ENCODE measurements at regions not wholly inside any gene's neighbourhood (a gene's known extent, or its start where the extent isn't known, plus 50 kb on each side); places are given as distances from the start of the nearest gene placed in this dataset.

DNA sequence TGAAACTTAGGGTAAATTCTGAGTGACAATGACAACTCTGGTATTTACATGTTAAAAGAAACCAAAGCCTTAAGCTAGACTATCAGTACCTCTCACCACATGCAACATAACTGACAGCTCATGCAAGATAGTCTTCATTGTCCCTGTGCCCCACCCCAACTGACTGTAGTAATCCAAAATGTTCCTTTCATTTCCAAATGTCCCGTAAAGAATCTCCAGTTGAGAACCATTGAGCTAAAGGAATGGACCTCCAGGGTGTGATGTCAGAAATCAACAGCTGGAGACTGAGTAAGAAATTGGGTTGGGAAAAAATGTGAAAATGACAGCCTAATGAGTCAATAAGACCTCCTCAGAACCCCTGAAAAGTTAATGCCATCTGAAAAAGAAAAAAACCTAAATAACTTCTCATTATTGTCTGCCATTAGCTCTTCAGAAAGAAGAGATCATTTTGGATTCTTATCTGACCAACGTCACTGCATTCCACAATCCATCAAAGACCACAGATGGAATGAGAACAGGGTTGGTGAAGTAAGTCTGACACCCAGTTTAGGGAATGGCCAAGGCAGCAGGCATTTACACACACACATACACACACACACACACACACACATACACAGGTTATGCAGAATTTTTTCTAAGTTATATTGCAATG lies 51.7 kb upstream of the ACVR2A start:
- H3K4me3 Mint-ChIP-seq (ENCODE audit: unreplicated experiment): no peak overlapping the region
- peaks cover 2% of the 10 kb centered on the region for H3K4me1 Mint-ChIP-seq (ENCODE audit: low read depth)
- DNase-seq (ENCODE audit: low spot score): no peak
- TF ChIP-seq, protein P1, sequence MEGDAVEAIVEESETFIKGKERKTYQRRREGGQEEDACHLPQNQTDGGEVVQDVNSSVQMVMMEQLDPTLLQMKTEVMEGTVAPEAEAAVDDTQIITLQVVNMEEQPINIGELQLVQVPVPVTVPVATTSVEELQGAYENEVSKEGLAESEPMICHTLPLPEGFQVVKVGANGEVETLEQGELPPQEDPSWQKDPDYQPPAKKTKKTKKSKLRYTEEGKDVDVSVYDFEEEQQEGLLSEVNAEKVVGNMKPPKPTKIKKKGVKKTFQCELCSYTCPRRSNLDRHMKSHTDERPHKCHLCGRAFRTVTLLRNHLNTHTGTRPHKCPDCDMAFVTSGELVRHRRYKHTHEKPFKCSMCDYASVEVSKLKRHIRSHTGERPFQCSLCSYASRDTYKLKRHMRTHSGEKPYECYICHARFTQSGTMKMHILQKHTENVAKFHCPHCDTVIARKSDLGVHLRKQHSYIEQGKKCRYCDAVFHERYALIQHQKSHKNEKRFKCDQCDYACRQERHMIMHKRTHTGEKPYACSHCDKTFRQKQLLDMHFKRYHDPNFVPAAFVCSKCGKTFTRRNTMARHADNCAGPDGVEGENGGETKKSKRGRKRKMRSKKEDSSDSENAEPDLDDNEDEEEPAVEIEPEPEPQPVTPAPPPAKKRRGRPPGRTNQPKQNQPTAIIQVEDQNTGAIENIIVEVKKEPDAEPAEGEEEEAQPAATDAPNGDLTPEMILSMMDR (IDR thresholded peaks at IDR 0.05): no peak
- H3K27ac Mint-ChIP-seq (ENCODE audit: unreplicated experiment): no peak overlapping the region
- H3K36me3 Mint-ChIP-seq (ENCODE audit: low read depth): no peaks in the 10 kb centered on the region
- no peaks in the 10 kb centered on the region for H3K9me3 Mint-ChIP-seq (ENCODE audit: low read depth)
- H3K27me3 Mint-ChIP-seq (ENCODE audit: low read depth): no peaks in the 10 kb centered on the region

DNA sequence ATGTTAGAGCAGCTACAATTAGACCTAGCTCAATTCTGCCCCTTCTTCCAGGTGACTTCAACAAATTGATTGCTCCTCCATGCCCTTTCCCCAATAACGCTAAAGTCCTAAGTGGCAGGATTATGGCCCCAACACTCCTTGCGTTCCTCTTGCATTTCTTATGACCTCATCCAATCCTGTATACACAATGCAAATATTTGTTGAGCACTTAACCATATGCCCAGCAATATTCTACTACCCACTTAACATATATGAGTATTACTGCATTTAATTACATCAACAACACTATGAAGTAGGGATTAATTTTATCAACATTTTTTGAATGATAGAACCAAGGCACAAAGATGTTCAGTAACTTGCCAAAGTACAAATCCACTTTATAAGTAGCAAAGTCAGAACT lies 54.2 kb upstream of the ACVR2A start:
- no peak overlapping the region for H3K27ac Mint-ChIP-seq (ENCODE audit: unreplicated experiment)
- TF ChIP-seq, protein P1 (IDR thresholded peaks at IDR 0.05): no peak
- no peak for DNase-seq (ENCODE audit: low spot score)
- H3K4me1 Mint-ChIP-seq (ENCODE audit: low read depth): no peaks in the 10 kb centered on the region
- no peaks in the 10 kb centered on the region for H3K9me3 Mint-ChIP-seq (ENCODE audit: low read depth)
- H3K27me3 Mint-ChIP-seq (ENCODE audit: low read depth): no peaks in the 10 kb centered on the region
- no peaks in the 10 kb centered on the region for H3K36me3 Mint-ChIP-seq (ENCODE audit: low read depth)
- no peak overlapping the region for H3K4me3 Mint-ChIP-seq (ENCODE audit: unreplicated experiment)

DNA sequence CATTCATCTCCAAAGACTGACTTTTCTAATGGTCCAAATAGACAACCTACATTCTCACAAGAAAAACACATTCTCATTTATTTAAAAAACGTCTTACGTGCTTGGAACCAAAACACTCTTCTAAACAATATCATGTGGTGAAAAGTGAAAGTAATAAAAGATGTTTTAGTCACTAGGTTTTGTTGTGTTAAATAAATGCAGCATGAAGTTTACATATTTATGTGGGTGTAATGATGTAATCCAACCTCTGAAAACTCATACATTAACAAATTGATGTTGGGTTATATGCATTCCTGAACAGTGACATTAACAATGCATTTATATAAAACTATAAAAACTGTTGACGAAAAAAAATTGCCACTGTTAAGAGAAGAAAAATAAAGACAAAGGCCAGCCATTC lies 55.1 kb upstream of the ACVR2A start:
- DNase-seq (ENCODE audit: low spot score): no peak
- no peaks in the 10 kb centered on the region for H3K36me3 Mint-ChIP-seq (ENCODE audit: low read depth)
- no peaks in the 10 kb centered on the region for H3K4me1 Mint-ChIP-seq (ENCODE audit: low read depth)
- H3K9me3 Mint-ChIP-seq (ENCODE audit: low read depth): no peaks in the 10 kb centered on the region
- H3K4me3 Mint-ChIP-seq (ENCODE audit: unreplicated experiment): no peak overlapping the region
- no peaks in the 10 kb centered on the region for H3K27me3 Mint-ChIP-seq (ENCODE audit: low read depth)
- H3K27ac Mint-ChIP-seq (ENCODE audit: unreplicated experiment): no peak overlapping the region
- TF ChIP-seq, protein P1 (IDR thresholded peaks at IDR 0.05): no peak

DNA sequence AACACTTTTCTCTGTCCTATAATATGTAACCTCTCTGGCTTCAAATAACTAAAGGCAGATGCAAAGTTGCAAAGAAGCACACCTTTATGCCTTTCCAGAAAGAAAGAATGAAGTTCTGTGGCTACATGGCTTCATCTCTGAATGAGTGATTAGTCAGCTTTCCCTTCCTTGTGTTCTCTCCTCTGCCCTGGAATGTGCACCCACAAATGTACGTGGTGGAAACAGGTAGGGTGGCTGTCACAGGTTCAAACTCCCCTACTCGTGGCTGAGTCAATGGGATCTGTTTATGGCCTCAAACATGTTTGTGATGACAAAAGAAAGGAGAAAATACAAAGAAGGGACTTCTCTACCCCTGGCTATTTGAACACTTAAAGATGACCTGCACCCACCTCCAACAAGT lies 55.5 kb upstream of the ACVR2A start:
- no peak for DNase-seq (ENCODE audit: low spot score)
- Mint-ChIP-seq H3K4me1 (ENCODE audit: low read depth) (no peaks in the 10 kb centered on the region), H3K9me3 (ENCODE audit: low read depth) (no peaks in the 10 kb centered on the region), H3K4me3 (ENCODE audit: unreplicated experiment) (no peak overlapping the region), H3K27me3 (ENCODE audit: low read depth) (peaks cover 2% of the 10 kb centered on the region), H3K36me3 (ENCODE audit: low read depth) (no peaks in the 10 kb centered on the region), H3K27ac (ENCODE audit: unreplicated experiment) (no peak overlapping the region)
- TF ChIP-seq, protein P1 (IDR thresholded peaks at IDR 0.05): no peak

DNA sequence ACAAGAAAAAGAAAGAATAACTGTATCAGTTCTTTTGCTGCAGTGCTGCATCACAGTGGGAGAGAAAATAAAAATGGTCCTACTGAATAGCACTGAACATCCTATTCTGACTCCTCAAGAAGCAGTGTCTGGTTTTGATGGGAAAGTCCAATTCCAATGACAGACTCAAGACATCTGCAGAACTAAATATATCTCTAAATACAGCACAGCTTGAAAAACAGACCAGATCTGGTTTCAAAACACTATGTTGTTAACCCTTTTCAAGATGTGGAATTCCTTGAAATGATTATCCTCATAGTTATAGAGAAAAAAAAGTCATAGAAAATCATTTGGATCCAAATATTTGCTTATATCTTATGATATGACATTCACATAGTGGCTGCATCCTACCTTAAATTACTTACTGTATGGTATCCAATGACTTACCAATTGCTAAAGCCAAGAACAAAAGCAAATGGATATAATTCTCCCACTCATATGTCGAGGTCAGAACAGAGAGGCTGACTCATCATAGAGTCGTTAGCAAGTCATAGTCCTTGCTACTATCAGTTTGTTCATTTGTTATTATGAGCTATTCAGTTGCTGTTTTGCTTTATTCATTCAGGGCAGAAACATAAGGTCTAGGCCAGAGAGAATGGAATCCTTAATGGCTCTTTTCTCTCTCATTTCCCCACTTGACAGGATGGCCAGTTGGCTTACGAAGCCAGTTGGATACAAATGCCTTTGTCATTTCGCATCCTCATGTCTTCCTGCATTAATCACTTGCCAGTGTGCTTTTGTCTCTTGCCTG lies 62.5 kb upstream of the ACVR2A start:
- H3K4me1 Mint-ChIP-seq (ENCODE audit: low read depth): no peaks in the 10 kb centered on the region
- H3K27me3 Mint-ChIP-seq (ENCODE audit: low read depth): peaks cover 4% of the 10 kb centered on the region
- TF ChIP-seq, protein P1 (IDR thresholded peaks at IDR 0.05): no peak
- no peak overlapping the region for H3K4me3 Mint-ChIP-seq (ENCODE audit: unreplicated experiment)
- H3K9me3 Mint-ChIP-seq (ENCODE audit: low read depth): no peaks in the 10 kb centered on the region
- H3K36me3 Mint-ChIP-seq (ENCODE audit: low read depth): no peaks in the 10 kb centered on the region
- no peak overlapping the region for H3K27ac Mint-ChIP-seq (ENCODE audit: unreplicated experiment)
- DNase-seq (ENCODE audit: low spot score): no peak
